ENCODE measurements at regions not wholly inside any gene's neighbourhood (a gene's known extent, or its start where the extent isn't known, plus 50 kb on each side); places are given as distances from the start of the nearest gene placed in this dataset.
A peak's percentile ranks its signal among the peaks of the same experiment; 100 is the strongest.

- Histone ChIP-seq H3K27me3 (no peaks in the 10 kb centered on the region), H3K36me3 (no peaks in the 10 kb centered on the region), H3K9me3 (no peaks in the 10 kb centered on the region), H3K4me3 (ENCODE audit: low read depth, low read length) (no peak overlapping the region), H3K4me1 (no peaks in the 10 kb centered on the region)
- DNase-seq = no peak
- TF ChIP-seq, protein P1, sequence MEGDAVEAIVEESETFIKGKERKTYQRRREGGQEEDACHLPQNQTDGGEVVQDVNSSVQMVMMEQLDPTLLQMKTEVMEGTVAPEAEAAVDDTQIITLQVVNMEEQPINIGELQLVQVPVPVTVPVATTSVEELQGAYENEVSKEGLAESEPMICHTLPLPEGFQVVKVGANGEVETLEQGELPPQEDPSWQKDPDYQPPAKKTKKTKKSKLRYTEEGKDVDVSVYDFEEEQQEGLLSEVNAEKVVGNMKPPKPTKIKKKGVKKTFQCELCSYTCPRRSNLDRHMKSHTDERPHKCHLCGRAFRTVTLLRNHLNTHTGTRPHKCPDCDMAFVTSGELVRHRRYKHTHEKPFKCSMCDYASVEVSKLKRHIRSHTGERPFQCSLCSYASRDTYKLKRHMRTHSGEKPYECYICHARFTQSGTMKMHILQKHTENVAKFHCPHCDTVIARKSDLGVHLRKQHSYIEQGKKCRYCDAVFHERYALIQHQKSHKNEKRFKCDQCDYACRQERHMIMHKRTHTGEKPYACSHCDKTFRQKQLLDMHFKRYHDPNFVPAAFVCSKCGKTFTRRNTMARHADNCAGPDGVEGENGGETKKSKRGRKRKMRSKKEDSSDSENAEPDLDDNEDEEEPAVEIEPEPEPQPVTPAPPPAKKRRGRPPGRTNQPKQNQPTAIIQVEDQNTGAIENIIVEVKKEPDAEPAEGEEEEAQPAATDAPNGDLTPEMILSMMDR (IDR thresholded peaks at IDR 0.05; ENCODE audit: low read depth, low read length) = no peak
Measured at GRCh38 chr1:90176530-90176929, 181.6 kb downstream of the ZNF326 start.

DNA sequence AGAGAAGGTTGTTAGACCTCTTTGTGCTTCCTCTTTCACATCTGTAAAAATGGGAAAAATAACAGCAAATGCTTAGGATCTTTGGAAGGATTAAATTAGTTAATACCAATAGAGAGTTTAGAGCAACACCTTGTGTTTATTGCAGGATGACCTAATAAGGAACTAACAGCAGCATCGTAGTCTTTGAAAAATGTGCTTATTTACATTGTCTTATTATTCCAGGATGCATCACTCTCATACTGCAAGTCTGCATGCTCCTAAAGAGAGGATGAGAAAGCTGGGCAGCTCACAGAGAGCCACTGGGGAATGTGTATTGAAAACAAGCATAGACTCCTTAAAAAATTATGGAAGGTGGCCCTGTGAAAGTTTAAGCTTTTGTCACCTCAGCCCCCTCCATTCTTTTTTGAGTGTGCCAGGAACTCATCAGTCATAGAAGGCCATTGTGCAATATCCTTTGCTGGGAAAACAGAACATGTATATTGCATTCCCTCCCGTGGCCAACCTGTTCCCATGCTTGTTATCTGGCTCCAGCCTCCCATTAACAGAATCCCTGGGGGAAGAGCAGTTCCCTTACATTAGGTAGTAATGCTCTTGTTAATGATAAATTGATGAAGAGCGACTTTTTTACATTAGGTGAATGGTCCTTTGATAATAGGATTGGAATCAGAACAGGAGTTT is 180.7 kb downstream of the ZNF326 start:
- DNase-seq = peak; percentile 28
- no peaks in the 10 kb centered on the region for H3K4me1 ChIP-seq
- no peaks in the 10 kb centered on the region for H3K27me3 ChIP-seq
- H3K9me3 ChIP-seq = no peaks in the 10 kb centered on the region
- no peaks in the 10 kb centered on the region for H3K36me3 ChIP-seq
- TF ChIP-seq, protein P1 (IDR thresholded peaks at IDR 0.05; ENCODE audit: low read depth, low read length) = no peak
- no peak overlapping the region for H3K4me3 ChIP-seq (ENCODE audit: low read depth, low read length)

- Histone ChIP-seq H3K36me3 (no peaks in the 10 kb centered on the region), H3K4me1 (no peaks in the 10 kb centered on the region), H3K27me3 (no peaks in the 10 kb centered on the region), H3K4me3 (ENCODE audit: low read depth, low read length) (no peak overlapping the region), H3K9me3 (no peaks in the 10 kb centered on the region)
- TF ChIP-seq, protein P1 (IDR thresholded peaks at IDR 0.05; ENCODE audit: low read depth, low read length) = no peak
- no peak for DNase-seq
Measured at GRCh38 chr1:90174246-90174645, 179.3 kb downstream of the ZNF326 start.

DNA sequence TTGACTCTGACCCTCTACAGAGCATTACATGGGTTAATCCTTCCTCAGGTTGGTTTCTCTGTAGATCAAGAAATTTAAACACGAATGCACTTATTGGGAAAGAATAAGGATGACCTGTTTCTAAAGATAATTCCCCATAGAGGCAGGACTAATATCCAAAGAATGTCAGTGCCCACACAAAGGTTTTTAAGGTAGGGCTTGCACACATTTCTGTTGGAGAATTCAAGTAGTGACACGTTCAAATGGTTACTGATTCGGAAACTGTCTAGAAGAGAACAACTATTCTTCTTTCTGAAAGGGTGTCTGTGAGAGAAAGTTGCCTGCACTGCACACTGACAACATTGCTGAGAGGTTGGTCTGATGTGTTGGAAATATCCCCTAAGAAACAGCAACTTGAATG is 167.3 kb downstream of the ZNF326 start:
- Histone ChIP-seq H3K4me1 (no peaks in the 10 kb centered on the region), H3K36me3 (no peaks in the 10 kb centered on the region), H3K4me3 (ENCODE audit: low read depth, low read length) (no peak overlapping the region), H3K27me3 (no peaks in the 10 kb centered on the region; the same call in 1 of the 2 replicates), H3K9me3 (no peaks in the 10 kb centered on the region)
- DNase-seq = no peak
- TF ChIP-seq, protein P1 (IDR thresholded peaks at IDR 0.05; ENCODE audit: low read depth, low read length) = no peak

DNA sequence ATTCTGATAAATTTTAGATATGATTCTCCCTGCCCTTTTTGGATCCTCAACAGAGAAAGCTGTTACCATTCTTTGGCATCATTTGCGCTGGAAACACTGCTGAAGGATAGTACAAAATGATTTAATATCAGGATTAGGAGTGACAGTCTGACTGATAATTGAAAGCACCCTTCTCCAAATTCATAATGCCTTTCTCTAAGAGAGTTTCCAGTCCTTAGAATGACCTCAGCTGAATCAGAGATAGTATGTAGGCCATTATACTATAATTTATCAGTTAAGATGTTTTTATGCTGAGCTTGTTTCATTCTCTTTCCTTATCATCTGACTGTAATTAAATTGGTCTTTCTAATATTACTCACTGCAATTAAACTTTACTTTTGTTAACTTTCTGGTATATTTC is 166.7 kb downstream of the ZNF326 start:
- H3K4me3 ChIP-seq (ENCODE audit: low read depth, low read length) = no peak overlapping the region
- H3K9me3 ChIP-seq = no peaks in the 10 kb centered on the region
- no peaks in the 10 kb centered on the region for H3K4me1 ChIP-seq
- DNase-seq = no peak
- no peaks in the 10 kb centered on the region for H3K36me3 ChIP-seq
- H3K27me3 ChIP-seq = no peaks in the 10 kb centered on the region; the same call in 1 of the 2 replicates
- TF ChIP-seq, protein P1 (IDR thresholded peaks at IDR 0.05; ENCODE audit: low read depth, low read length) = no peak

GRCh38 chr1:90155721-90156487 is 161.0 kb downstream of the ZNF326 start:
- Histone ChIP-seq H3K9me3 (no peaks in the 10 kb centered on the region), H3K36me3 (no peaks in the 10 kb centered on the region), H3K4me3 (ENCODE audit: low read depth, low read length) (no peak overlapping the region), H3K27me3 (no peaks in the 10 kb centered on the region; the same call in 1 of the 2 replicates), H3K4me1 (no peaks in the 10 kb centered on the region)
- no peak for DNase-seq
- TF ChIP-seq, protein P1 (IDR thresholded peaks at IDR 0.05; ENCODE audit: low read depth, low read length) = no peak

All from BE2C (cell line).